H9 (cell line): ENCODE measurements at regions not wholly inside any gene's neighbourhood (a gene's known extent, or its start where the extent isn't known, plus 50 kb on each side); places are given as distances from the start of the nearest gene placed in this dataset.

Source experiments
- DNase-seq: peaks from one replicate; pipeline ENCODE4 v3.0.0-alpha.2; 2017
- H2AFZ ChIP-seq: one replicate; pipeline ENCODE4 v1.6.1; 2013; ENCODE audit warnings: mild to moderate bottlenecking, low read length, control low read depth, moderate library complexity
- H2AK5ac ChIP-seq: 2 replicates; pipeline ENCODE4 v1.6.1; 2013; ENCODE audit warnings: low read length, control low read depth, mixed read lengths; ENCODE audit not compliant: insufficient read length
- H2BK120ac ChIP-seq: one replicate; pipeline ENCODE4 v1.6.1; 2013; ENCODE audit warnings: low read depth, mild to moderate bottlenecking, low read length, control low read depth, inconsistent platforms; ENCODE audit not compliant: poor library complexity, severe bottlenecking
- H2BK12ac ChIP-seq: 2 replicates; pipeline ENCODE4 v1.6.1; 2013; ENCODE audit warnings: low read length, control low read depth, mixed read lengths, low read depth; ENCODE audit not compliant: insufficient read length
- H2BK15ac ChIP-seq: 2 replicates; pipeline ENCODE4 v1.6.1; 2013; ENCODE audit warnings: low read depth, low read length, control low read depth
- H2BK20ac ChIP-seq: one replicate; pipeline ENCODE4 v1.6.1; 2013; ENCODE audit warnings: low read depth, mild to moderate bottlenecking, low read length, control low read depth, inconsistent platforms; ENCODE audit not compliant: poor library complexity, severe bottlenecking
- H2BK5ac ChIP-seq: 2 replicates; pipeline ENCODE4 v1.6.1; 2013; ENCODE audit warnings: low read length, control low read depth, mixed read lengths; ENCODE audit not compliant: insufficient read length
- H3K14ac ChIP-seq: 2 replicates; pipeline ENCODE4 v1.6.1; 2013; ENCODE audit warnings: low read length, control low read depth; ENCODE audit not compliant: insufficient read depth
- H3K18ac ChIP-seq: 2 replicates; pipeline ENCODE4 v1.6.1; 2013; ENCODE audit warnings: low read depth, mild to moderate bottlenecking, mixed read lengths, low read length, control low read depth; ENCODE audit not compliant: insufficient read length
- H3K23ac ChIP-seq: 2 replicates; pipeline ENCODE4 v1.6.1; 2013; ENCODE audit warnings: low read length, control low read depth, mixed read lengths, low read depth; ENCODE audit not compliant: insufficient read length
- H3K23me2 ChIP-seq: 2 replicates; pipeline ENCODE4 v1.6.1; 2013; ENCODE audit warnings: low read depth, mild to moderate bottlenecking, mixed read lengths, low read length, control low read depth; ENCODE audit not compliant: insufficient read length, poor library complexity, severe bottlenecking
- H3K27ac ChIP-seq: 2 replicates; pipeline ENCODE4 v1.5.1; 2013; ENCODE audit warnings: low read length, control low read depth, mixed read lengths, low read depth; ENCODE audit not compliant: insufficient read length
- H3K27me3 ChIP-seq: 2 replicates; pipeline ENCODE4 v1.6.1; 2013; ENCODE audit warnings: low read length, control low read depth, inconsistent platforms; ENCODE audit not compliant: insufficient read depth
- H3K4ac ChIP-seq: 2 replicates; pipeline ENCODE4 v1.6.1; 2013; ENCODE audit warnings: low read depth, mild to moderate bottlenecking, control low read depth, inconsistent platforms, low read length, moderate library complexity
- H3K4me1 ChIP-seq: 2 replicates; pipeline ENCODE4 v1.6.1; 2013; ENCODE audit warnings: low read length, control low read depth, inconsistent platforms; ENCODE audit not compliant: insufficient read depth
- H3K4me2 ChIP-seq: 2 replicates; pipeline ENCODE4 v1.6.1; 2013; ENCODE audit warnings: low read length, control low read depth, mixed read lengths; ENCODE audit not compliant: insufficient read length, insufficient read depth
- H3K56ac ChIP-seq: 2 replicates; pipeline ENCODE4 v1.6.1; 2013; ENCODE audit warnings: low read depth, mild to moderate bottlenecking, mixed read lengths, low read length, control low read depth; ENCODE audit not compliant: insufficient read length
- H3K79me1 ChIP-seq: 2 replicates; pipeline ENCODE4 v1.6.1; 2013; ENCODE audit warnings: low read depth, mild to moderate bottlenecking, moderate library complexity, low read length, control low read depth, inconsistent platforms; ENCODE audit not compliant: insufficient read depth, poor library complexity, severe bottlenecking
- H3K79me2 ChIP-seq: 2 replicates; pipeline ENCODE4 v1.6.1; 2013; ENCODE audit warnings: low read length, control low read depth, inconsistent platforms; ENCODE audit not compliant: insufficient read depth
- H3K9ac ChIP-seq: 2 replicates; pipeline ENCODE4 v1.6.1; 2013; ENCODE audit warnings: low read length, control low read depth, mixed read lengths; ENCODE audit not compliant: insufficient read length; ENCODE audit errors: extremely low read depth
- H3K9me3 ChIP-seq: one replicate; pipeline ENCODE4 v1.6.1; 2013; ENCODE audit warnings: low read depth, low read length, inconsistent platforms; ENCODE audit not compliant: control insufficient read depth
- H3T11ph ChIP-seq: one replicate; pipeline ENCODE4 v1.6.1; 2013; ENCODE audit warnings: mild to moderate bottlenecking, low read length, control low read depth, inconsistent platforms
- H4K20me1 ChIP-seq: one replicate; pipeline ENCODE4 v1.6.1; 2013; ENCODE audit not compliant: control insufficient read depth, insufficient read length, insufficient read depth
- H4K5ac ChIP-seq: 2 replicates; pipeline ENCODE4 v1.6.1; 2013; ENCODE audit warnings: low read depth, mild to moderate bottlenecking, mixed read lengths, low read length, control low read depth; ENCODE audit not compliant: insufficient read length
- H4K8ac ChIP-seq: replicated peaks from 2 replicates; pipeline ENCODE4 v1.6.1; 2013; ENCODE audit warnings: low read length, control low read depth, mixed read lengths, low read depth; ENCODE audit not compliant: insufficient read length
- H4K91ac ChIP-seq: 2 replicates; pipeline ENCODE4 v1.6.1; 2013; ENCODE audit warnings: low read depth, mild to moderate bottlenecking, moderate library complexity, mixed read lengths, low read length, control low read depth; ENCODE audit not compliant: insufficient read length
- H3K27ac Mint-ChIP-seq, 3 experiments: 2 replicates in 2 of 3; 3 replicates in 1 of 3; pipeline ENCODE4 v1.8.0; 2020 to 2021; ENCODE audit warnings: mixed read lengths in 3 of 3, mild to moderate bottlenecking in 1 of 3, moderate library complexity in 1 of 3
- H3K27me3 Mint-ChIP-seq: 2 replicates; pipeline ENCODE4 v1.8.0; 2021; ENCODE audit warnings: low read depth, mild to moderate bottlenecking, moderate library complexity, mixed read lengths
- H3K36me3 Mint-ChIP-seq, 3 experiments: 2 replicates in 2 of 3; 3 replicates in 1 of 3; pipeline ENCODE4 v1.8.0; 2020 to 2021; ENCODE audit warnings: low read depth in 3 of 3, mixed read lengths in 3 of 3; ENCODE audit not compliant: insufficient read depth in 1 of 3
- H3K4me1 Mint-ChIP-seq, 2 experiments: 2 replicates each; pipeline ENCODE4 v1.8.0; 2020; ENCODE audit warnings: mixed read lengths in 2 of 2
- H3K4me3 Mint-ChIP-seq, 2 experiments: 2 replicates in 1 of 2; 3 replicates in 1 of 2; pipeline ENCODE4 v1.8.0; 2020 to 2021; ENCODE audit warnings: mild to moderate bottlenecking in 2 of 2, mixed read lengths in 2 of 2, moderate library complexity in 1 of 2
- H3K9me3 Mint-ChIP-seq, 2 experiments: 2 replicates in 1 of 2; 3 replicates in 1 of 2; pipeline ENCODE4 v1.8.0; 2020; ENCODE audit warnings: mild to moderate bottlenecking in 2 of 2, mixed read lengths in 2 of 2, moderate library complexity in 1 of 2
- CTCF ChIP-seq: fragments of 200-600 bp; sonication (generic); conservative IDR thresholded peaks from 3 replicates; pipeline ENCODE4 v1.8.0; 2021; ENCODE audit warnings: antibody characterized with exemption, mild to moderate bottlenecking
- WGBS: extraction: QIAGEN DNeasy Blood & Tissue Kit; methylation state at CpG from one replicate; pipeline ENCODE4 v1.1.7; 2013; ENCODE audit warnings: missing lambda C conversion rate, low lambda C conversion rate, mixed read lengths; ENCODE audit not compliant: insufficient read length; ENCODE audit errors: extremely low coverage; 5-methylcytosine and 5-hydroxymethylcytosine counted together

- Histone ChIP-seq H3K18ac (no peak overlapping the region), H3K14ac (no peak overlapping the region), H3K56ac (no peak overlapping the region), H2BK12ac (no peak overlapping the region), H3K79me2 (no peaks in the 10 kb centered on the region), H3K27ac (no peak overlapping the region), H3K23me2 (no peaks in the 10 kb centered on the region), H3K4me2 (no peak overlapping the region), H2BK5ac (no peak overlapping the region), H4K8ac (no peak overlapping the region), H2BK120ac (no peak overlapping the region), H2BK20ac (no peak overlapping the region), H3K4ac (no peak overlapping the region), H3K23ac (no peak overlapping the region), H2AK5ac (no peak overlapping the region), H4K91ac (no peak overlapping the region), H2BK15ac (no peak overlapping the region), H3K9ac (no peak overlapping the region), H4K5ac (no peak overlapping the region), H4K20me1 (no peaks in the 10 kb centered on the region), H3K79me1 (no peaks in the 10 kb centered on the region), H2AFZ (no peak overlapping the region), H3K27me3 (no peaks in the 10 kb centered on the region), H3K4me1 (no peaks in the 10 kb centered on the region), H3T11ph (no peak overlapping the region), H3K9me3 (no peaks in the 10 kb centered on the region)
- Mint-ChIP-seq H3K9me3 (peaks cover 10 to 23% of the 10 kb centered on the region in 2 experiments; a peak in 4 of 5 replicates), H3K36me3 (peaks cover 2 to 30% (median 12%) of the 10 kb centered on the region in 3 experiments; a peak in 5 of 7 replicates), H3K27ac (no peak overlapping the region), H3K4me1 (peaks cover 22 to 26% of the 10 kb centered on the region in 2 experiments), H3K4me3 (no peak overlapping the region), H3K27me3 (no peaks in the 10 kb centered on the region)
- no peak for DNase-seq
- no CpG with 5 or more reads among the region's 2 CpGs for WGBS
- TF ChIP-seq CTCF: no peak
Measured at GRCh38 chr4:175412746-175413145, 399.3 kb downstream of the GPM6A start.
